Activated T-cell treated with anti-CD3 and anti-CD28 coated beads, Interleukin-2, amount 50 U/mL, for 4 hours (primary cell): ENCODE measurements at regions not wholly inside any gene's neighbourhood (a gene's known extent, or its start where the extent isn't known, plus 50 kb on each side); places are given as distances from the start of the nearest gene placed in this dataset.
A peak's percentile ranks its signal among the peaks of the same experiment; 100 is the strongest.

Experiments
- ATAC-seq, 2 donors: fragments of 200-7000 bp; cut with Tn5 transposase; one replicate each; pipeline ENCODE4 v1.10.0; 2021
- DNase-seq: peaks from one replicate; pipeline ENCODE4 v3.0.0-alpha.2; 2020
- H3K27me3 Mint-ChIP-seq: one replicate; pipeline ENCODE4 v1.8.0; 2021; ENCODE audit warnings: low read depth, mixed read lengths
- H3K36me3 Mint-ChIP-seq: one replicate; pipeline ENCODE4 v1.8.0; 2022; ENCODE audit warnings: mixed read lengths; ENCODE audit not compliant: insufficient read depth
- H3K4me1 Mint-ChIP-seq: one replicate; pipeline ENCODE4 v1.8.0; 2021; ENCODE audit warnings: low read depth, mixed read lengths
- H3K4me3 Mint-ChIP-seq: one replicate; pipeline ENCODE4 v1.8.0; 2021; ENCODE audit warnings: mild to moderate bottlenecking, moderate library complexity, mixed read lengths
- H3K9me3 Mint-ChIP-seq: one replicate; pipeline ENCODE4 v1.8.0; 2021; ENCODE audit warnings: mixed read lengths

DNA sequence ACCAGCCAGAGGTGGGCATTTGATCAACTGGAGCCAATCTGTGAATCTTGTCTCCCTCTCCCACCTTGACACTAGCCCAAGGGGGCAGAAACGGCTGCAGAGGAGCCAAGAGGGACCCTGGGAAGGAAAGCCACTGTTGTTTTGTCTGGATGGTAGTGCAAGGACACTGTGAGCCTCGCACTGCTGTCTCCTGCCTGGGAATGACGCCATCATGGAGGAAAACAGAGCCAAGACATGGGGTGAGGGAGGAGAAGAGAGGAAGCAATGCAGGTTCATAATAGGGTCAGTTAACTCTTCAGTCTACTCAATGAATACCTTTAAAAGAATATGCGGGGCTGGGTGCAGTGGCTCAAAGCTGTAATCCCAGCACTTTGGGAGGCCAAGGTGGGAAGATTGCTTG lies 231.1 kb upstream of the AGAP1 start:
- DNase-seq, result no peak

GRCh38 chr2:235263205-235264120 lies 230.4 kb upstream of the AGAP1 start:
- H3K9me3 Mint-ChIP-seq, result peaks cover 7% of the 10 kb centered on the region
- ATAC-seq, result no peak
- DNase-seq, result no peak
- H3K36me3 Mint-ChIP-seq, result no peaks in the 10 kb centered on the region
- peaks cover 40% of the 10 kb centered on the region for H3K27me3 Mint-ChIP-seq
- no peak overlapping the region for H3K4me3 Mint-ChIP-seq
- H3K4me1 Mint-ChIP-seq, result no peaks in the 10 kb centered on the region

More for the DNA sequence above, 231.1 kb upstream of the AGAP1 start:
- peaks cover 34% of the 10 kb centered on the region for H3K27me3 Mint-ChIP-seq
- H3K36me3 Mint-ChIP-seq, result no peaks in the 10 kb centered on the region
- H3K4me1 Mint-ChIP-seq, result no peaks in the 10 kb centered on the region
- peaks cover 7% of the 10 kb centered on the region for H3K9me3 Mint-ChIP-seq
- H3K4me3 Mint-ChIP-seq, result no peak overlapping the region
- ATAC-seq, result no peak

DNA sequence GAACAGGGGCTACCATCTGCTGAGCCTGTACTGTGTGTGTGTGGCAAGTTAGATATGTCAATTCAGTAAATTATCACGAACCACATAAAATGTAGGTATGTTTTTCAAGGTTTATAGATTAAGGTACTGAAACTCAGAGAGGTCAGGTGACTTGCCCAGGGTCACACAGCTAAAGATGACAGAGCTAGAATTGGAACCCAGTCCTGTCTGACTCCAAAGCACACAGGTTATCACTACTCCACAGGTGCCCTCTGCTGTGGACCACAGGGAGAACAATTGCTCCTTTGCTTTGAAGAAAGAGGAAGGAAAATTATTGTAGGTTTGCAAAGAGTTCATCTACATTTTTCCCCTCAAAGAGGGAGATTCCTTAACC lies 229.7 kb upstream of the AGAP1 start:
- peaks cover 40% of the 10 kb centered on the region for H3K27me3 Mint-ChIP-seq
- H3K4me1 Mint-ChIP-seq, result no peaks in the 10 kb centered on the region
- H3K36me3 Mint-ChIP-seq, result no peaks in the 10 kb centered on the region
- DNase-seq (no peak), ATAC-seq (no peak)
- H3K9me3 Mint-ChIP-seq, result peaks cover 7% of the 10 kb centered on the region
- no peak overlapping the region for H3K4me3 Mint-ChIP-seq

GRCh38 chr2:235264512-235264911 lies 229.3 kb upstream of the AGAP1 start:
- no peak for DNase-seq
- Mint-ChIP-seq H3K36me3 (no peaks in the 10 kb centered on the region), H3K27me3 (peaks cover 42% of the 10 kb centered on the region), H3K4me1 (no peaks in the 10 kb centered on the region), H3K9me3 (peaks cover 7% of the 10 kb centered on the region), H3K4me3 (no peak overlapping the region)
- ATAC-seq, result no peak

GRCh38 chr2:235265348-235265965 lies 228.4 kb upstream of the AGAP1 start:
- ATAC-seq (no peak), DNase-seq (no peak)
- H3K27me3 Mint-ChIP-seq, result peaks cover 47% of the 10 kb centered on the region

DNA sequence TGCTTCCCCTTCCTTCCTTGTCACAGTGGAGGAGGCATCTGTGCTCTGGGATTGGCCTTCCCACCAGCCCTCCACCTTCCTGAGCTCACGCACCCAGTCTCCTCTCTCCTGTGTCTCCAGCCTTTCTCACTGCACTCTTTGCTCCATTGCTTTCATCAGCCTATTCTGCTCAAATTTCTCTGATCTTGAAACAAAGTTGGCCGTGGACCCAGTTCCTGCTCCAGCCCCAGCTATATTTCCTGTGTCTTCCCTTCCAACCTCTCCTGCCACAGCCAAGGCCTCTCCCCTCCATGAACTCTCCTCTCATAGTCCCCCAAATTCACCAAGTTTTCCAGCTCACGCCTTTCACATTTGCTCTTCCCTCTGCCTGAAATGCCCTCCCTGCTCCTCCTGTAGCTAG lies 226.6 kb upstream of the AGAP1 start:
- Mint-ChIP-seq H3K27me3 (peaks cover 50% of the 10 kb centered on the region), H3K9me3 (no peaks in the 10 kb centered on the region), H3K4me3 (no peak overlapping the region), H3K36me3 (no peaks in the 10 kb centered on the region), H3K4me1 (peaks cover 3% of the 10 kb centered on the region)
- DNase-seq (no peak), ATAC-seq (no peak)

More at GRCh38 chr2:235265348-235265965, 228.4 kb upstream of the AGAP1 start:
- Mint-ChIP-seq H3K4me3 (no peak overlapping the region), H3K9me3 (peaks cover 7% of the 10 kb centered on the region), H3K36me3 (no peaks in the 10 kb centered on the region), H3K4me1 (no peaks in the 10 kb centered on the region)

DNA sequence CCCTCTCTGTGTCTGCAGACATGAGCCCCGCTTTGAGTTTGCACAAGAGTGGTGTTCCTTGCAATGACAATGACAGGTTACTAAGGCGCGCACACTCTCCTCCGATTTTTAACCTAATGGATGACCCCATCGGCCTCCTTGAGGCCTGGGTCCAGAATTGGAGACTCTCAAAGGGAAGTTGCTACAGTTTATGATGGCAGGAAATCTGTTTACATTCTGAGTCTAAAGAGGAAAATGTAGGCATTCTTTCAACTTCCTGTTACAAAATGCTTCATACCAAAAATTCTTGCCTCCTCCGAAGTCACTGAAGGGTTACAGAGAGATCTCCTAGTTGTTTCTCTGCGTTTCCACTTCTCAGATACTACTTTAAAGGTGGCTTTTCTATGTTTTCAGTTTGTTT lies 225.3 kb upstream of the AGAP1 start:
- peaks cover 3% of the 10 kb centered on the region for H3K4me1 Mint-ChIP-seq
- no peaks in the 10 kb centered on the region for H3K9me3 Mint-ChIP-seq
- no peak overlapping the region for H3K4me3 Mint-ChIP-seq
- peaks cover 48% of the 10 kb centered on the region for H3K27me3 Mint-ChIP-seq
- no peaks in the 10 kb centered on the region for H3K36me3 Mint-ChIP-seq
- no peak for ATAC-seq
- no peak for DNase-seq

- ATAC-seq, result no peak
- no peak for DNase-seq
- peaks cover 3% of the 10 kb centered on the region for H3K4me1 Mint-ChIP-seq
- H3K9me3 Mint-ChIP-seq, result no peaks in the 10 kb centered on the region
- no peak overlapping the region for H3K4me3 Mint-ChIP-seq
- no peaks in the 10 kb centered on the region for H3K36me3 Mint-ChIP-seq
- H3K27me3 Mint-ChIP-seq, result peaks cover 43% of the 10 kb centered on the region
These were observed 223.6 kb upstream of the AGAP1 start for GRCh38 chr2:235270291-235270690.

DNA sequence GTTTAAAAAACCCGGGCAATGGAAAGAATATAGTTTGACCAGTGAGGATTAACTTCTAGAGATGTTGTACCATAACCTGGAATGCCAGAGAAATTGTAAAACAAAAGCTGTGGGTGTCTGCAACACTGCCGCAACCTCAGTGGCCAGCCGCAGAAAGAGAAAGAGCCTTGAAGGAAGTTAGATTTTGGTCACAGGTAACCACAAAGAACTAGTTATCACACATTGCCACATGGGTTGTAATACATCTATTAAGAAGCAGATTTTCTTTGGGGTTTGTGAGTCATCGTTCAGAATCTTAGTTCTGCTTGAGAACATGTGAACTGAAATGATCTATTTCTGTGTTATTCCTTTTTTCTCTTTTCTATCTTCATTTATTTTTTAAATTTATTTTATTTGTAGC lies 222.9 kb upstream of the AGAP1 start:
- no peaks in the 10 kb centered on the region for H3K36me3 Mint-ChIP-seq

DNA sequence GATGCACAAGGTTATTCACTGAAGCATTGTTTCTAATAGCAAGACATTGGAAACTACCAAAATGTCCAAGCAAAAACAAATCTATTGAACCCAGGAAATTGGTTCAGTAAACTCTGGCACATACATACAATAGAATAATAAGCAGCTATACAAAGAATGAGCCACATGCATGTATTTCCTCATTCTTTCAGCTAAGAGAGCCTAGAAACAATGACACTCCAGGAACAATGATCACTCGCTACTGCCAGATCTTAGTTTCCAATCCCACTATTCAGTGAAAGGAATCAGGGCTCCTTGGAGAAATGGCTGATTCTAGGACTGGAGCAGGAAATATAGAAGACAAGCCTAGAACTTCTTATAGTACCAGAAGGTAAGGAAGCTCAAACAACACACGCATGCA lies 221.9 kb upstream of the AGAP1 start:
- DNase-seq (no peak), ATAC-seq (no peak)
- Mint-ChIP-seq H3K36me3 (no peaks in the 10 kb centered on the region), H3K4me3 (no peak overlapping the region), H3K9me3 (no peaks in the 10 kb centered on the region), H3K4me1 (peaks cover 3% of the 10 kb centered on the region), H3K27me3 (peaks cover 34% of the 10 kb centered on the region)

More for the DNA sequence above, 222.9 kb upstream of the AGAP1 start:
- ATAC-seq, result peak; percentile 82 to 93
- Mint-ChIP-seq H3K9me3 (no peaks in the 10 kb centered on the region), H3K4me1 (peaks cover 3% of the 10 kb centered on the region), H3K27me3 (peaks cover 40% of the 10 kb centered on the region), H3K4me3 (no peak overlapping the region)
- DNase-seq, result no peak

DNA sequence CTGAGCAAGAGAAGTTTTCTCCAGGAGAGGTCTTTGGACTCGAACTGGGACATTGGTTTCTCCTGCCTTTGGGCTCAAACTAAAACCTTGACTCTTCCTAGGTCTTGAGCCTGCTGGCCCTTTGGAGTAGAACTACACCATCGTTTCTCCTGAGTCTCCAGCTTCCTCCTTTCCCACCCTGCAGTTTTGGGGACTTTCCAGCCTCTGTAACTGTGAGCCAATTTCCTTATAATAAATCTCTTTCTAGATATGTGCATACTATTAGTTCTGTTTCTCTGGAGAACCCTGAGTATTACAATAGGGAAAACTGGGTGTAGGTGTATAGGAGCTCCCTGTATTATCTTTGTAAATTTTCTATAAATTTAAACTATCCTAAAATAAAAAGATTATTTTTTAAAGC lies 219.8 kb upstream of the AGAP1 start:
- Mint-ChIP-seq H3K27me3 (peaks cover 20% of the 10 kb centered on the region), H3K4me1 (peaks cover 3% of the 10 kb centered on the region), H3K9me3 (no peaks in the 10 kb centered on the region), H3K36me3 (no peaks in the 10 kb centered on the region), H3K4me3 (no peak overlapping the region)
- DNase-seq, result no peak
- ATAC-seq, result no peak

GRCh38 chr2:235277485-235277884 lies 216.4 kb upstream of the AGAP1 start:
- Mint-ChIP-seq H3K36me3 (no peaks in the 10 kb centered on the region), H3K9me3 (no peaks in the 10 kb centered on the region), H3K27me3 (peaks cover 4% of the 10 kb centered on the region), H3K4me1 (no peaks in the 10 kb centered on the region), H3K4me3 (no peak overlapping the region)
- no peak for DNase-seq
- no peak for ATAC-seq

DNA sequence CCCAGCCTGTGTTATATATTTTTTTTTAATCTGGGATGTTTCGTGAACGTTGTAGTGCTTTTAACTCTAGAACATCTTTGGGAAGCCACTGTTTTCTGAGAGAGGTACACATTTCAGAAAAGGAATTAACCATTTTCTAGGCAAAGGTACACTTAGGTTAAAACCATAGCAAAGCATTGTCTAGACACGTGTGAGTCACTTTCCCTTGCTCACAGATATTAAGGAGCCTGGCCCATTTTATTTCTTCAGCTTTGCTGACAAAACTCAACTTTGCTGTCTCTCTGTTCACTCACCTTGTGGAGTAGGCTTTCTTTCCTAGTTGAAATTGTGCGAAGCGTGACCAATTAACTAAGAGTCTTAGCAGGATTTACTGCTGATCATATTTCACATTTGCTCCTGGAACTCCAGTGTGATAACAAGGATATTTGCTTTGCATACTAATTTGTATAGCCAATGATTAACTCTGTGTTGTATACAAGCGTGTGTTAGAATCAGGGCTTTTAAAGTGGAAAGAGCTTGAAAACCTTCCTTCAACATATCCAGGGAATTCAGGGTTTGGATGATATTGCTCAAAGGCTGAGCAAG lies 215.0 kb upstream of the AGAP1 start:
- Mint-ChIP-seq H3K27me3 (peaks cover 4% of the 10 kb centered on the region), H3K4me1 (no peaks in the 10 kb centered on the region)

DNA sequence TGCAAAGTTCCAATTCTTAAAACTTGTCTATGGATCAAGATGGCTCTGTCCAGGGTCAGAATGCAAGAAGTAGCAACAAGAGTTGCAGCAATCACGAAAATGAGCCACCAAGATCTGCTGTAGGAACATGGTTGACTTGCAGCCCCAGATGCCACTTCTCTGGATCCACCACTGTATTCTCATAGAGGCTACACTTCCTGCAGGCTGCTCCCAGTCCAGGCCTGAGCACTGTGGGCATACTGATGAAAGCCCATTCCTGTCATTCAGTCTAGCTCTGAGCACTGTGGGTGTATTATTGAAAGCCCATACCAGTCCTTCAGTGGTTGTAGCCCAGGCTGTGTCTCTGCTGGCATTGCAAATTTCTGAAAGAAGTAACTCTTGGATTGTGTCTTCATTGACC lies 213.9 kb upstream of the AGAP1 start:
- Mint-ChIP-seq H3K36me3 (no peaks in the 10 kb centered on the region), H3K9me3 (no peaks in the 10 kb centered on the region), H3K4me3 (no peak overlapping the region), H3K27me3 (peaks cover 2% of the 10 kb centered on the region), H3K4me1 (no peaks in the 10 kb centered on the region)
- ATAC-seq (no peak), DNase-seq (no peak)

More for the DNA sequence above, 215.0 kb upstream of the AGAP1 start:
- no peak for DNase-seq
- Mint-ChIP-seq H3K9me3 (no peaks in the 10 kb centered on the region), H3K36me3 (no peaks in the 10 kb centered on the region), H3K4me3 (no peak overlapping the region)
- no peak for ATAC-seq

DNA sequence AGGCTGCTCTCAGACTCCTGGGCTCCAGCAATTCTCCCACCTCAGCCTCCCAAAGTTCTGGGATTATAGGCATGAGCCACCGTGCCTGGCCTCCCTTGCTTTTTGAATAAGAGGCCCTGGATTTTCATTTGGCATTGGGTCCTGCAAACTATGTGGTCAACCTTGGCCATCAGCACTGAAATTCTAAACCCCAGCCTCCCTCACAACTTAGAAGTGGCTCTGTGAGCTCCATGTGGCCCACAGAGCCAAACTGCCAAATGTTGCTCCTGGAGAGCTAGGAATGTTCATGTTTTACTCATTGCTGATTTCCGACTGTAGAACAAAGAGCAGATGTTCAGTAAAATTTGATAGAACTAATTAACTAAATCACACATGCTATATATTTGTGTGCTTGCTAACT lies 210.6 kb upstream of the AGAP1 start:
- no peak for DNase-seq
- H3K36me3 Mint-ChIP-seq, result no peaks in the 10 kb centered on the region
- no peak for ATAC-seq
- H3K27me3 Mint-ChIP-seq, result peaks cover 10% of the 10 kb centered on the region
- H3K9me3 Mint-ChIP-seq, result no peaks in the 10 kb centered on the region
- no peak overlapping the region for H3K4me3 Mint-ChIP-seq
- H3K4me1 Mint-ChIP-seq, result no peaks in the 10 kb centered on the region
